HG03378 (cell line): ENCODE measurements at regions not wholly inside any gene's neighbourhood (a gene's known extent, or its start where the extent isn't known, plus 50 kb on each side); places are given as distances from the start of the nearest gene placed in this dataset.

Source experiments
- ATAC-seq: cut with Tn5 transposase; IDR thresholded peaks from one replicate; pipeline ENCODE4 v1.9.1; 2021; ENCODE audit warnings: mild to moderate bottlenecking, moderate library complexity; ENCODE audit not compliant: unreplicated experiment

GRCh38 chr7:33841031-33841430 lies 64.3 kb upstream of the BMPER start:
- no peak for ATAC-seq

DNA sequence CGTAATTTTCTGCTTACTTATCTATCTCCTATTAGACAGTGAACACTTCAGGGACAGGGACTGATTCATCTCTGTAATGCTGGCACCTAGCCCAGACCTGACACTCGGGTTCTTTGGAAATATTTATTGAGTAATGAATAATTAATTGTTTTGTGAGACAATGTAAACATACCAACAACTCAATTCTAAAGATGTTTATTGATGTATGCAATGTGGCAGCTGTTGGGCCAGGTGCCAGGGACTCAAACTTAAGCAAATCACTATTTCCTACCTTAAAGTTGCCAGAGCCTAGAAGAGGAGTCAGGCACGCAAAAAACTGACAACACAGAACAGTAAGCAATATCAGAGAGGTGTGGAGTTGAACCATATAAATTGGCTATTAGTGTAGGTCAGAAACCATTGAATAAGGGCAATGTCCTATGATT lies 63.6 kb upstream of the BMPER start:
- ATAC-seq: no peak

GRCh38 chr7:33842150-33842549 lies 63.2 kb upstream of the BMPER start:
- no peak for ATAC-seq

DNA sequence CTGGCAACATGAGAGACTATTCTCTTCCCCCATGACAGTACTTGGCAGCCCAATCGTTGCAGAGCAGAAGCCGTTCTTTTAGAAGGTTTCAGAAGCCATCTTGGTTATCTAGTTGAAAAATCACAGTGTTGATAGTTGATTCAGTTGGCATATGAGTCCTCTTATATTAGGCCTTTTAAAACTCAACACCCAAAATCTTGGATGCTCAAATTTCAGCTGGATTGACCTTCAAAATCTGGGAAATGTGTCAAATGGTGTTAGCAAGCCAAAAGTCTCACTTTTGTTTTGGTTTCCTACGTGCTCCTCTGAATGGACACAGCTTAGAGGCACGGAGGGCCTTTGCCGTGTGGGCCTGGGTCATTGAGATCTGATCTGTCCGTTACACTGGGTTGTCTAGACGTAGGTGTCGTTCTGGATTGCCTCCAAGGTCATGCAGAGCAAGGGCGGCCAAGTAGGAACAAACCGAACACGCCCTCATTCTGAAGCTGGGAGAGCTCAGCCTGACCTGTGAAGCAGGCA lies 59.3 kb upstream of the BMPER start:
- ATAC-seq: no peak

DNA sequence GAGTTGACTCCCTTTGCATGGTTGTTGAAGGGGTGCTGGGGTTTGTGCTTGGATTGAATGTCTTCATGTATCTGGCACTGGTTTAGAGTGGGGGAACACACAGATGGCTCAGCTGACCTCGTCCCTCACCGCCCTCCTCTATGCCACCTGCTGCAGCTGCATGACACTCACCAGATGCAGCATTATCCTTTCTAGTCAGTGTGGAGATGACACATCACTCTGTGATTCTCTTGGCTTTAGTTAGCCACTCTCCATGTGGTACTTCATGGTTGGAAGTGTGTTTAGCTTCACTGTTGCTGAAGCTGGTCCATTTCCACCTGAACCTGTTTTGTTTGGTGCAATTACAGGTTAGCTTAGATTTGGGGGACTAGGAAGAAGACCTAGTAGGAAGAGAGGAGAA lies 56.3 kb upstream of the BMPER start:
- no peak for ATAC-seq

DNA sequence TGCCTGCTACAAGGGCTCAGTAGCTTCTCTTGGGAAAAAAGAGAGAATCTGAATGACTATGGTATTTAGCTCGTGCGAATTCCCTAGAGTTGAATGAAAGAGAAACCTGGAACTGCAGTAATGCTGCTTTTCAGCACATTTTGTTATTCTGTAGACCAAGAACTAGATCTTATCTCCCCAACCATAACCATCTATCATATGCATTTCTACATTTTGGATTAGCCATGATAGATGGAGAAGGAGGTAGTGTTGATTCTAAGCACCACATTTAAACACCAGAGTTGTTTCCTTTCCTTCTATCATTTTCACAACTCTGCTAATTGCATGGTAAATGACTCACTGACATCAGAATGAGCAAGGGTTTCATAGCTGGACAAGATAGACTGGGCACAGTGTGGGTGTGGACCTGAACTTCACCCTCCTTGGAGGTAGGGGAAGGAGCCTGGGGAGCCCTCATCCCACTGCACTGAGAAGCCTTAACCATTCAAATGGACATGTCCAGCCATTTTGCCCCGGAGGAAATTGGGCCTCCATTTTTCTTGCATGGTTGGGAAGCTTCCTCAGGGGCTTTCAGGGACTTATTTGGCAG lies 55.3 kb upstream of the BMPER start:
- no peak for ATAC-seq

- no peak for ATAC-seq
Measured at GRCh38 chr7:33850768-33851167, 54.6 kb upstream of the BMPER start.

DNA sequence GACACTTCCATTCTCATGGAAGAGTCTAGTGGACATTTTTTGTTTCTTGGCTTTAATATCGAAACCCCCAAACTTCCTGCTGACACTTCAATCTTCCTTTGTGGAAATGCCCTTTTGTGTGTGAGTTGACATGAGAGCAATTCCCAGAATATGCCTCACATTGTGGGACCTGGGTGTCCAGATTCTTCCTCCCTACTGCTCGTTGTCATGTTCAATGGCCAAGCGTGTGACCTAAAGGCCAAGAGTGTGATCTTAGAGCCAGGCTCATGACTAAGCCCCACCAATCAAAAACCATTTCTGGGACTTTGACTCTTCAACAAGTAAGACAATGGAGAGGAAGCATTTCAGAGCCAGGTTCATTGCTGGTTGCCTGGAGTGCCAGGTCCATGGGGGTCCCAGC lies 52.5 kb upstream of the BMPER start:
- ATAC-seq: no peak

- ATAC-seq: no peak
Measured at GRCh38 chr7:33853361-33854062, 51.8 kb upstream of the BMPER start.

GRCh38 chr7:33854178-33854577 lies 51.2 kb upstream of the BMPER start:
- no peak for ATAC-seq

DNA sequence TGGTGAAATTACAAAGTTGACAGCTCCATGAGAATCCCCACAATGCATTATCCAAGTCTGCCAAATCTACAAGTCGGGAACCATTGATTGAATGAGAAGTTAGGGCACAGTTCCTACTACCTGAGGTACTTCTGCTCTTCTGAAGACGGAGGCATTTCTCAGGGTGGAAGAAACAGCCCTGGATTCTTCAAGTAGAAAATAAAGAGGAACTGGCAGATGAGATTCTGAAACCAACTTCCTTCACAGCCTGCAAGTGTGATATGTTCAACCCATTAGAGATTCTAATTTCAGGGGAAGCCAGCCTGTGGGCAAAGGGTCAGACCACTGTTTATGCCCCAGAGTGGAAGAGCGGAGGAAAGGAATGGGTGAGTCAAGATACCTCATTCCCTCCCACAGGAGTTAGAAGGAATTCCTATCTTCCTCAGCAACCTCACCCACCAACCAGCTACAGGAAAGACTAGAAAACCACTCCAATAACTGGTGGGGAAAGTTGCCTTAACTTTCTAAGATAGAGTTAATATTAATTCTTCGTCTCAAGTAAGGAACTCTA lies 50.5 kb upstream of the BMPER start:
- ATAC-seq: no peak
